ENCODE measurements at regions not wholly inside any gene's neighbourhood (a gene's known extent, or its start where the extent isn't known, plus 50 kb on each side); places are given as distances from the start of the nearest gene placed in this dataset.

- Histone ChIP-seq H3K9ac (ENCODE audit: low read depth, low read length) (no peak overlapping the region), H3K9me3 (ENCODE audit: control insufficient read depth, insufficient read depth, low read length) (0 out of 2 replicates have a peak, but pooled peaks cover 4% of the 10 kb centered on the region), H3K4me3 (ENCODE audit: low read depth, low read length) (no peak overlapping the region), H3K36me3 (ENCODE audit: control insufficient read depth, insufficient read depth, low read length) (no peaks in the 10 kb centered on the region), H3K27me3 (ENCODE audit: control insufficient read depth, insufficient read depth, low read length) (no peaks in the 10 kb centered on the region), H3K27ac (ENCODE audit: low read depth, low read length) (no peak overlapping the region), H3K4me1 (ENCODE audit: control insufficient read depth, insufficient read depth, low read length) (peaks cover 9% of the 10 kb centered on the region; the same call in 1 of the 2 replicates)
Measured at GRCh38 chr2:16784652-16785051, 119.0 kb upstream of the CYRIA start.

GRCh38 chr2:16777123-16777870 is 111.7 kb upstream of the CYRIA start:
- no peaks in the 10 kb centered on the region for H3K27me3 ChIP-seq (ENCODE audit: control insufficient read depth, insufficient read depth, low read length)
- no peak overlapping the region for H3K9ac ChIP-seq (ENCODE audit: low read depth, low read length)
- no peaks in the 10 kb centered on the region for H3K36me3 ChIP-seq (ENCODE audit: control insufficient read depth, insufficient read depth, low read length)
- H3K27ac ChIP-seq (ENCODE audit: low read depth, low read length), result no peak overlapping the region
- peaks cover 6% of the 10 kb centered on the region; the same call in 1 of the 2 replicates for H3K4me1 ChIP-seq (ENCODE audit: control insufficient read depth, insufficient read depth, low read length)
- H3K4me3 ChIP-seq (ENCODE audit: low read depth, low read length), result no peak overlapping the region
- H3K9me3 ChIP-seq (ENCODE audit: control insufficient read depth, insufficient read depth, low read length), result 0 out of 2 replicates have a peak, but pooled peaks cover 4% of the 10 kb centered on the region

GRCh38 chr2:16775899-16776231 is 110.2 kb upstream of the CYRIA start:
- Histone ChIP-seq H3K9me3 (ENCODE audit: control insufficient read depth, insufficient read depth, low read length) (0 out of 2 replicates have a peak, but pooled peaks cover 4% of the 10 kb centered on the region), H3K36me3 (ENCODE audit: control insufficient read depth, insufficient read depth, low read length) (no peaks in the 10 kb centered on the region), H3K4me3 (ENCODE audit: low read depth, low read length) (no peak overlapping the region), H3K27me3 (ENCODE audit: control insufficient read depth, insufficient read depth, low read length) (no peaks in the 10 kb centered on the region), H3K4me1 (ENCODE audit: control insufficient read depth, insufficient read depth, low read length) (peaks cover 6% of the 10 kb centered on the region; the same call in 1 of the 2 replicates), H3K9ac (ENCODE audit: low read depth, low read length) (no peak overlapping the region), H3K27ac (ENCODE audit: low read depth, low read length) (no peak overlapping the region)

DNA sequence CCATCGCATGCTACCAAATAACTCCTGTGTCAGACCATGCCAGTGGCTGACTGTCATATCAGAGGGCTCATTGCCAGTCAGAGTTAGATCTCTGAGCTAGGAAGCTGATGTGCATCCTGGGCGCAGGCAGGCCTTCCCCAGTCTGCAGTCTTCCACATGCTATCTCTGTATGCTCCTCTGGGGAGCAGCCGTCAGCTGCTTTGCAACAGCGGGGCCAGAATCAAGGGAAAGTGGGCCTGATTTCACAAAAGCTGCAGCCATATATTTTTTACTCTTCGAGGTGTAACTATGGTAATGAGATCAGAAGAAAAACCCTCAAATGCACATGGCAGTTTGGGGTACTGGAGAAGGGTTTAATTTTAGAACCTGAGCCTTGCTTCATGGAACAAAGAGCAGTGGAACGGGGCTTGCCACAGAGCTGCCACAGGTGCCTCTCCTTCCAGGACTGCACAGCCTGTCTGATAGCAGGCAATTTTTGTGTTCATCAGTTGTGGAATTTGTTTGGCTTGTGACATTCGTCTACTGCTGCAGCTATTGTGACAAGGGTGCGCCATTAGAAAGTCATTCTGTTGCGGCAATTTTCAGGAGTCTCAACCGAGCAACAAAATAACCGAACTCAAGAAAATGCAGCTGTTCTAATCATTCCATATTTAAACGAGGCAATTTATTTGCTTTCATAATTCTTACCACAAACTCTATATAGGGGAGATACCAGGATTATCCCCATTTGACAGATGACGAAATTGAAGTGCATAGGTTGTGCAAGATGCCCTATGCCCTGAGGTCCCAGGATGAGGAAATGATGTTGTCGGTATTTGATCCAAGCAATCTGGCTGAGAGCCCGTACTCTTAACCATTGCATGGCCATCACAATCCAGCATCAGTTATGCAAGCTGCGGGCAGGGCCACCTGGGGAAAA is 109.6 kb upstream of the CYRIA start:
- no peak overlapping the region for H3K27ac ChIP-seq (ENCODE audit: low read depth, low read length)
- H3K4me3 ChIP-seq (ENCODE audit: low read depth, low read length), result no peak overlapping the region
- peaks cover 6% of the 10 kb centered on the region; the same call in 1 of the 2 replicates for H3K4me1 ChIP-seq (ENCODE audit: control insufficient read depth, insufficient read depth, low read length)
- no peaks in the 10 kb centered on the region for H3K9me3 ChIP-seq (ENCODE audit: control insufficient read depth, insufficient read depth, low read length)
- no peaks in the 10 kb centered on the region for H3K36me3 ChIP-seq (ENCODE audit: control insufficient read depth, insufficient read depth, low read length)
- H3K27me3 ChIP-seq (ENCODE audit: control insufficient read depth, insufficient read depth, low read length), result no peaks in the 10 kb centered on the region
- H3K9ac ChIP-seq (ENCODE audit: low read depth, low read length), result no peak overlapping the region

DNA sequence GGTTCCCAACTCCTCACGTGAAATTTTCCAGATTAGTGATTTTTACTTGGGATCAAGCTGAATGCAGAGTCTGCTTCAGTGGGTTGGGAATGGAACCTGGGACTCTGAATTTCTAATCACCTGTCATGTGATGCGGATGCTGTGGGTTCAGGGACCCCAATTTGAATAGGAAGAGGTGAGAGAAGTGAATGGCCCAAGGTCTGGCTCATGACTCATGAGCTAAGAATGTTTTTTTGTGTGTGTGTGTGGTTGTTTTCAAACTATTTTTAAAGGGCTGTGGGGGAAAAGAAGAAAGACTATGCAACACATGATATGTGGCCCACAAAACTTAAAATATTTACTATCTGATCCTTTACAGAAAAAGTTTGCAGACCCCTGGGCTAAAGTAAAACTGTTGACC is 108.5 kb upstream of the CYRIA start:
- Histone ChIP-seq H3K9ac (ENCODE audit: low read depth, low read length) (no peak overlapping the region), H3K27me3 (ENCODE audit: control insufficient read depth, insufficient read depth, low read length) (no peaks in the 10 kb centered on the region), H3K4me3 (ENCODE audit: low read depth, low read length) (no peak overlapping the region), H3K9me3 (ENCODE audit: control insufficient read depth, insufficient read depth, low read length) (no peaks in the 10 kb centered on the region), H3K36me3 (ENCODE audit: control insufficient read depth, insufficient read depth, low read length) (no peaks in the 10 kb centered on the region), H3K4me1 (ENCODE audit: control insufficient read depth, insufficient read depth, low read length) (peaks cover 6% of the 10 kb centered on the region; the same call in 1 of the 2 replicates), H3K27ac (ENCODE audit: low read depth, low read length) (no peak overlapping the region)

GRCh38 chr2:16773080-16773713 is 107.6 kb upstream of the CYRIA start:
- Histone ChIP-seq H3K4me1 (ENCODE audit: control insufficient read depth, insufficient read depth, low read length) (peaks cover 6% of the 10 kb centered on the region; the same call in 1 of the 2 replicates), H3K9me3 (ENCODE audit: control insufficient read depth, insufficient read depth, low read length) (no peaks in the 10 kb centered on the region), H3K9ac (ENCODE audit: low read depth, low read length) (no peak overlapping the region), H3K36me3 (ENCODE audit: control insufficient read depth, insufficient read depth, low read length) (no peaks in the 10 kb centered on the region), H3K27me3 (ENCODE audit: control insufficient read depth, insufficient read depth, low read length) (no peaks in the 10 kb centered on the region), H3K4me3 (ENCODE audit: low read depth, low read length) (no peak overlapping the region), H3K27ac (ENCODE audit: low read depth, low read length) (no peak overlapping the region)

DNA sequence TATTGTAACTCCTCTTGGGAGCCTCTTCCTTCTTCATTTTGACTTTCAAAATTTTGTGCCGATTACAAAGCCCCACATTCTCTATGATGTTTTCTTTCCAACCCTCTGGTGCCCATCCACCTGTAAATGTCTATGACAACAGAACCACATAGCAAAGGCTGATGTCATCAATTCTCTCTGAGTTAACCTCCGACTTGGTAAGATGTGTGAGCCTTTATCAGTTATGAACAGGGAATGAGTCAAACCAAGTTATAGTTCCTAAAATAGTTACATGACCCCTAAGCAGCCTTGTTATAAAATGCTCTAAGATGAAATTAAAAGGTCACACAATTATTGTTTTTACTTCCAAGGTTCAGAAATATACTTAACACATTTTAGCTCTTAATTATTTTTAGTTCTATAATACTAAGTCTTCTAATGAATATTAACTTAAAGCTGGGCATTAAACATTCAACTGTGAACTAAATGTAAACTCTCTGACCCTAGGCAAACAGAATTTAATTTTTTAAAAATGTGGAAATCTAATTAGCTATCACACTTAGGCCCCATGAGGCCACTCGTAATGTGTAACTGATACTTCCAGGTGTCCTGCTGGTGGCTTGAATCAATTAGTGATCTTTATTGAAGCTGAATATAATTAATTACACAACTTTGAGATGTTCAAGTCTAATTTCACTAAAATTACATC is 102.3 kb upstream of the CYRIA start:
- no peaks in the 10 kb centered on the region for H3K27me3 ChIP-seq (ENCODE audit: control insufficient read depth, insufficient read depth, low read length)
- no peak overlapping the region for H3K4me3 ChIP-seq (ENCODE audit: low read depth, low read length)
- no peaks in the 10 kb centered on the region for H3K36me3 ChIP-seq (ENCODE audit: control insufficient read depth, insufficient read depth, low read length)
- no peak overlapping the region for H3K27ac ChIP-seq (ENCODE audit: low read depth, low read length)
- no peaks in the 10 kb centered on the region for H3K4me1 ChIP-seq (ENCODE audit: control insufficient read depth, insufficient read depth, low read length)
- no peak overlapping the region for H3K9ac ChIP-seq (ENCODE audit: low read depth, low read length)
- no peaks in the 10 kb centered on the region for H3K9me3 ChIP-seq (ENCODE audit: control insufficient read depth, insufficient read depth, low read length)

DNA sequence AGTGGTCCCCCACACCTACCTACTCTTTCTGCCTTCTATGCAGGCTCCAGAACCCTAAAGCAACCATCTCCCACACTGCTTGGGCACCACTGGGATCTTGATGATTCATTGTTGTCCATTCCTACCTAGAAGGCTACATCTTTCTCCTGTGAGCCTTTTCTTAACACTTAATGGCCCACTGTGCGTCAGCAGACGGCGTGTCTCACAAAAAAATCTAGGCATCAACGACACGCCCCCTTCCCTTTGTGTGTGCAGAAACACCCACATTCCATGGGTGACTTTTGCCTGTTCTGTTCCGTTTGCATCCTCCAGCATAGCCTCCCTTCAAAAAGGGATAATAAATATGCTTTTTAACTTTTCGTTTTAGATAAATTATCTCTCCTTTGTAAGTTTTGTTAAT is 99.7 kb upstream of the CYRIA start:
- Histone ChIP-seq H3K4me1 (ENCODE audit: control insufficient read depth, insufficient read depth, low read length) (no peaks in the 10 kb centered on the region), H3K9me3 (ENCODE audit: control insufficient read depth, insufficient read depth, low read length) (no peaks in the 10 kb centered on the region), H3K36me3 (ENCODE audit: control insufficient read depth, insufficient read depth, low read length) (no peaks in the 10 kb centered on the region), H3K27me3 (ENCODE audit: control insufficient read depth, insufficient read depth, low read length) (no peaks in the 10 kb centered on the region), H3K27ac (ENCODE audit: low read depth, low read length) (no peak overlapping the region), H3K9ac (ENCODE audit: low read depth, low read length) (no peak overlapping the region), H3K4me3 (ENCODE audit: low read depth, low read length) (no peak overlapping the region)

DNA sequence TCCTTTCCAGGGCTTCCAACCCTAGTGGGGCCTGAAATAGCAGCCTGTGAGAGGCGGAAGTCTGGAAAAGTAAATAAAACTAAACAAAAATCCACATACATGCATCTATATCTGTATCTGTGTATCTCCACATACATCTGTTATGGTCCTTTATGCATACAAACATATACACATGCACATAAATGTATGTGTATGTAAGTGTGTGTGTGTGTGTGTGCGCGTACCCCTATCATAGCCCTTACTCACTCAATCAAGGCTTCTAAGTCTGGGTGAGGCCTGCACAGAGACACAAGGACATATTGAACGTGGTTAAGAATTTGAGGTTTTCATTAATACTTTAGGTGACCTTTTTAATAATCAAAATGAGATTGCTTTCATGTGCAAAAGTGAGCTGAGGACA is 98.9 kb upstream of the CYRIA start:
- Histone ChIP-seq H3K4me3 (ENCODE audit: low read depth, low read length) (no peak overlapping the region), H3K4me1 (ENCODE audit: control insufficient read depth, insufficient read depth, low read length) (no peaks in the 10 kb centered on the region), H3K36me3 (ENCODE audit: control insufficient read depth, insufficient read depth, low read length) (no peaks in the 10 kb centered on the region), H3K9me3 (ENCODE audit: control insufficient read depth, insufficient read depth, low read length) (no peaks in the 10 kb centered on the region), H3K9ac (ENCODE audit: low read depth, low read length) (no peak overlapping the region), H3K27ac (ENCODE audit: low read depth, low read length) (no peak overlapping the region), H3K27me3 (ENCODE audit: control insufficient read depth, insufficient read depth, low read length) (no peaks in the 10 kb centered on the region)

- H3K4me1 ChIP-seq (ENCODE audit: control insufficient read depth, insufficient read depth, low read length), result no peaks in the 10 kb centered on the region
Measured at GRCh38 chr2:16763493-16763899, 97.9 kb upstream of the CYRIA start.

More at GRCh38 chr2:16763493-16763899, 97.9 kb upstream of the CYRIA start:
- H3K27ac ChIP-seq (ENCODE audit: low read depth, low read length), result no peak overlapping the region
- no peaks in the 10 kb centered on the region for H3K36me3 ChIP-seq (ENCODE audit: control insufficient read depth, insufficient read depth, low read length)
- H3K9me3 ChIP-seq (ENCODE audit: control insufficient read depth, insufficient read depth, low read length), result no peaks in the 10 kb centered on the region
- no peak overlapping the region for H3K4me3 ChIP-seq (ENCODE audit: low read depth, low read length)
- H3K27me3 ChIP-seq (ENCODE audit: control insufficient read depth, insufficient read depth, low read length), result no peaks in the 10 kb centered on the region
- H3K9ac ChIP-seq (ENCODE audit: low read depth, low read length), result no peak overlapping the region

Data from HUES48 (cell line).